ENCODE measurements at regions not wholly inside any gene's neighbourhood (a gene's known extent, or its start where the extent isn't known, plus 50 kb on each side); places are given as distances from the start of the nearest gene placed in this dataset.

GRCh38 chr9:82582693-82583092, 480.2 kb downstream of the RASEF start:
- FAIRE-seq (no peak), DNase-seq (ENCODE audit: insufficient read length, low spot score) (no peak)
- no peak for TF ChIP-seq CTCF (IDR thresholded peaks at IDR 0.05; ENCODE audit: insufficient read depth, missing control alignments)

GRCh38 chr9:82583524-82583923, 479.4 kb downstream of the RASEF start:
- TF ChIP-seq CTCF (IDR thresholded peaks at IDR 0.05; ENCODE audit: insufficient read depth, missing control alignments), result no peak
- DNase-seq (ENCODE audit: insufficient read length, low spot score), result no peak
- no peak for FAIRE-seq

GRCh38 chr9:82584349-82584863, 478.5 kb downstream of the RASEF start:
- DNase-seq (ENCODE audit: insufficient read length, low spot score) (no peak), FAIRE-seq (no peak)
- TF ChIP-seq CTCF (IDR thresholded peaks at IDR 0.05; ENCODE audit: insufficient read depth, missing control alignments), result no peak

- FAIRE-seq (no peak), DNase-seq (ENCODE audit: insufficient read length, low spot score) (no peak)
- TF ChIP-seq CTCF (IDR thresholded peaks at IDR 0.05; ENCODE audit: insufficient read depth, missing control alignments), result no peak
These were observed 476.0 kb downstream of the RASEF start for GRCh38 chr9:82586918-82587356.

- no peak for TF ChIP-seq CTCF (IDR thresholded peaks at IDR 0.05; ENCODE audit: insufficient read depth, missing control alignments)
- FAIRE-seq (no peak), DNase-seq (ENCODE audit: insufficient read length, low spot score) (no peak)
These were observed 474.4 kb downstream of the RASEF start for GRCh38 chr9:82588301-82589180.

GRCh38 chr9:82590845-82591244, 472.1 kb downstream of the RASEF start:
- FAIRE-seq (no peak), DNase-seq (ENCODE audit: insufficient read length, low spot score) (no peak)
- TF ChIP-seq CTCF (IDR thresholded peaks at IDR 0.05; ENCODE audit: insufficient read depth, missing control alignments), result no peak

GRCh38 chr9:82593501-82593900, 469.4 kb downstream of the RASEF start:
- TF ChIP-seq CTCF (IDR thresholded peaks at IDR 0.05; ENCODE audit: insufficient read depth, missing control alignments), result no peak
- FAIRE-seq (peak; percentile 53), DNase-seq (ENCODE audit: insufficient read length, low spot score) (no peak)

All from D721Med (cell line).